SJCRH30 (cell line): ENCODE measurements at regions not wholly inside any gene's neighbourhood (a gene's known extent, or its start where the extent isn't known, plus 50 kb on each side); places are given as distances from the start of the nearest gene placed in this dataset.
"Not testable (repeated sequence)": the region's sequence is repeated elsewhere in the genome, so short reads cannot be mapped to it uniquely, and the experiment has no call there.

Experiments
- DNase-seq, 2 experiments: peaks; one replicate each; pipeline ENCODE4 v3.0.0-alpha.2; 2015 to 2020
- H3K27ac ChIP-seq: fragments of 250-450 bp; sonication (Bioruptor Pico); 2 replicates; pipeline ENCODE4 v1.5.1; 2020; ENCODE audit warnings: mild to moderate bottlenecking, moderate library complexity
- H3K27me3 ChIP-seq: fragments of 250-450 bp; sonication (Bioruptor Pico); 2 replicates; pipeline ENCODE4 v1.5.1; 2020; ENCODE audit warnings: mild to moderate bottlenecking, moderate library complexity
- H3K36me3 ChIP-seq: fragments of 250-450 bp; sonication (Bioruptor Pico); 2 replicates; pipeline ENCODE4 v1.5.1; 2020; ENCODE audit warnings: mild to moderate bottlenecking, moderate library complexity
- H3K4me1 ChIP-seq: fragments of 250-450 bp; sonication (Bioruptor Pico); 2 replicates; pipeline ENCODE4 v1.5.1; 2020; ENCODE audit warnings: mild to moderate bottlenecking, moderate library complexity
- H3K4me3 ChIP-seq: fragments of 250-450 bp; sonication (Bioruptor Pico); 2 replicates; pipeline ENCODE4 v1.5.1; 2020; ENCODE audit warnings: mild to moderate bottlenecking, moderate library complexity
- H3K9me3 ChIP-seq: fragments of 250-450 bp; sonication (Bioruptor Pico); replicated peaks from 2 replicates; pipeline ENCODE4 v1.5.1; 2020; ENCODE audit warnings: mild to moderate bottlenecking, moderate library complexity

DNA sequence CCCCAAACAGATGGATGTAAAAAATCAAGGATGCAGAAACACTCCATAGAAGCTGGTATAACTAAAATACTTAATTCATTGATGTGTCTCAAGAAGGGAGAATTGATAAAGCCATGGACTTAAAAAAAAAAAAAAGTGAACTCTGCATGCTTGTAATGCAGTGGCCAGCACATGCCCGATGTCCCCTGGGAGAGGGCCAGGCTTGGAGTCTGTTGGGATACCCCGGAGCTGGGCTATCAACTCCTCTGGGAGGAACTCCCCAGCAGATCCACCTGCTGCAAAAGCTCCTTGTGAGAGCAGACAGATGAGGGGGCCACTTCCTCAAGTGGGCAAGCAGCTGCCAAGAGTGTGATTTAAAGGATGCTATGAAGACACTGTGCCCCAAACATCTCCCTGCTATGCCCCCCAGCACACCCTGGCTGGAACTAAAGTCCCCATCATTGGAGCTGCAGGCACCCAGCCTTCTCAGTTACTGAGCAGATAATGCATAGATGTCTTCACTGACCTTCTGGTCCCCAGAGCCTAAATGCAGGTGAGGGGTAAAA, 311.5 kb upstream of the ID2 start:
- no peak overlapping the region for H3K4me3 ChIP-seq
- H3K27ac ChIP-seq, result no peak overlapping the region
- H3K36me3 ChIP-seq, result no peaks in the 10 kb centered on the region
- no peaks in the 10 kb centered on the region for H3K4me1 ChIP-seq
- no peaks in the 10 kb centered on the region for H3K27me3 ChIP-seq
- no peak for DNase-seq
- H3K9me3 ChIP-seq, result no peaks in the 10 kb centered on the region

DNA sequence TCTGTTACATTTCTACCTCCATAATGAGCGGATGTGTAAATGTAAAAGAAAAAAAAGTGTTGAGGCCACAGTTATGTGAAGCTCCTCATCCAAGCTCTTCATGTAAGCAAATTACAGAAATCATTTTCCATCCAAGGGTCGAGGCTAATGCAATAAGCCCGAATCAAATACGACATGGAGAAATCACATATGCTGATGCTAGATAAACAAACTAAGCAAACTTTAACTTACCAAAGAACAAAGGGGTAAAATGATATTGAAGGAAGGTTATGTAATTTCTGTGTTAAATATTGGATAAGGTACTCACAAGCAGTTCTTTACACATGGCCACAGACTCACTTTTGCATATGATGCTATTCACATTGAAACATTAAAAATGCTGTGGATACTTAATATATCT, 310.2 kb upstream of the ID2 start:
- no peaks in the 10 kb centered on the region for H3K9me3 ChIP-seq
- H3K4me3 ChIP-seq, result no peak overlapping the region
- no peaks in the 10 kb centered on the region for H3K4me1 ChIP-seq
- DNase-seq, result no peak
- no peaks in the 10 kb centered on the region for H3K36me3 ChIP-seq
- H3K27ac ChIP-seq, result no peak overlapping the region
- H3K27me3 ChIP-seq, result no peaks in the 10 kb centered on the region

- no peak for DNase-seq
- Histone ChIP-seq H3K36me3 (no peaks in the 10 kb centered on the region), H3K9me3 (no peaks in the 10 kb centered on the region), H3K4me1 (no peaks in the 10 kb centered on the region), H3K27me3 (no peaks in the 10 kb centered on the region), H3K27ac (no peak overlapping the region), H3K4me3 (no peak overlapping the region)
Measured at GRCh38 chr2:8374782-8375181, 307.1 kb upstream of the ID2 start.

DNA sequence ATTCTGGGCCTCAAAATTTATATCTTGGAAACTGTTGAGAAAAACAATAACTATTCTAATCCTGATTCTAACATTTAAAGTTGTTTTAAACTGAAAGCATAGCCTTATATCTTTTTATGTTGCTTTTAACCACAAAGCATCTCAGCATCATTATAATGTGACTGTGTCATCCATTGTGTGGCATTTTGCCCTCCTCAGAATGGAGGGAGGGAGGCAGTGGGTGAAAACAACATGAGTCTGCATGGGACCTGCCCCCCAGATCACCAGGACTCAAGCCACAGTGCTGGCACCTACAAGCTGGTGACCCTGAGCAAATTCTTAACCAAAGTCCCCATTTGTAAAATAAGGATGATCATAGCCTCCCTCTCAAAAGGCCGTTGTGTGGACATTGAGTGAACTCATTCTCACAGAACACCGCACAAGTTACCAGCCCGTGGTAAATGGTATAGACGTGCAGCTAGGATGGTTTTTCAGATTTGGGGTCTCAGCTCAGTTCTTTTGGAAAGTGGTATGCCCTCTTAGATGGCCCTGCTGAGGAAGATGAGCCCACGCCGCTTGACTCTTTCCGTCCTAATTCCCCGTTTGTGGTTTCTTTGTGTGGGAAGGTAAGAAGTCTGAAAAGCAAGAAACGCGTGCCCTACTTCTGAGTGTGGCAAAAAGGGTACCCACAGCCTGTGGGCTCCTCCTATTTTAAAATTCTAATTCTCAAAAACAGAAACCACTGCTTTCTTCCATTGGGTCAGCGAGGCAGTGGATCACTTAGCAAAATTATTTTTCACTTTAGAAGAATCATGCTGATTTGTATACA, 305.0 kb upstream of the ID2 start:
- Histone ChIP-seq H3K4me3 (no peak overlapping the region), H3K4me1 (no peaks in the 10 kb centered on the region), H3K27ac (no peak overlapping the region), H3K27me3 (no peaks in the 10 kb centered on the region), H3K9me3 (no peaks in the 10 kb centered on the region), H3K36me3 (no peaks in the 10 kb centered on the region)
- DNase-seq, result no peak

DNA sequence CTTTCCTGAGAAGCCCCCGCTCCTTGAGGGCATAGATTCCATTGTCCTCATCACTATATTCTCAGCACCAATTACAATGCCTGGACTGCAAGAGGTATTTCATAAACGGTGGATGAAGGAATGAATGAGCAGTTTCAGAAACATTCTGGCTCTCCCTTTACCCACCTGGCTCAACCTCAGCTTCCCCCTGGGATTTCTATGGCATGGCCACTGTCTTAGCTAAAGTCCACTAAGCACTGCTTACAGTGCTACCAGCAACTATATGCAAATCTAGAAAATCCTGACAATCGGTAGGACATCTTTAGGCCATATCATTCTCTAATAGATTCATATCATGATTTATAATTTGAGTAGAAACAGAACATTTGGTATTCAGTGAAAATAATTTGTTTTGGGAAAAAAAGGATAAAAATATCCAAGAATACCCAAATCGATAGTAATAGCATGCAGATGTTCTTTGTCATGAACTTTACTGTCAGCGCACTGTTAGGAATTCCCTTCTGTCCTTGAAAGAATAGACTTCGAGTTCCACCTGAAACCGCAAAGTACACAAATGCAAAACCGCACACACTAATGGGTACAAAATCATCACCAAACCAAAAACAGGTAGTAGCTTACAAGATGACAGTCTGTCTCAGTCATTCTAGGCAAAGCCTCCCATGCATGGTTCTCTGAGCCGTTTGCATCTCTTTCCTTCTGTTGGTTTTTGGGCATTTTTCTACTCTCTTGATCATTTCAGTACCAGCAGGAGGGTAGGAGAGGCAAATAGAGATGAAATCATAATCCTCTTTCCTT, 303.6 kb upstream of the ID2 start:
- Histone ChIP-seq H3K4me1 (no peaks in the 10 kb centered on the region), H3K9me3 (no peaks in the 10 kb centered on the region), H3K4me3 (no peak overlapping the region), H3K27me3 (no peaks in the 10 kb centered on the region), H3K27ac (no peak overlapping the region), H3K36me3 (no peaks in the 10 kb centered on the region)
- DNase-seq, result no peak

DNA sequence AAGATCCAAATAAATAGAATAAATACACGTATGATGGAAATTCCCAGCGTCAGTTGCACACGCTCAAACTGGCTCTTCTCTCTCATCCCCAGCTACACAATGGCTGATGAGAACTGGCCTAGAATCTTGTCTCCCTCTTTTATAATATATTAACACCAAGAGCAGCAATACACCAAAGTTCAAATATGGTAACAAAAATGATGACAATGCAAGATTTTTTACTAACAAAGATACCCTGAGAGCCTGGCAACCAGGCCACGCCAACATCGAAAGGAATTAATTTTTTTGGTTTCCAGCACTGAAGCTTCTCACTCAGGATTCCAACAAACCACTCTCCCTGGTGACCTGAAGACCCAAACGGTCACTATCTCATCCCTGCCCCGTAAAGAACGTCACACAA, 302.7 kb upstream of the ID2 start:
- no peak for DNase-seq
- H3K4me3 ChIP-seq, result no peak overlapping the region
- H3K27me3 ChIP-seq, result no peaks in the 10 kb centered on the region
- no peak overlapping the region for H3K27ac ChIP-seq
- H3K9me3 ChIP-seq, result no peaks in the 10 kb centered on the region
- H3K4me1 ChIP-seq, result no peaks in the 10 kb centered on the region; the same call in 1 of the 2 replicates
- no peaks in the 10 kb centered on the region for H3K36me3 ChIP-seq

- Histone ChIP-seq H3K36me3 (no peaks in the 10 kb centered on the region), H3K4me3 (no peak overlapping the region), H3K4me1 (no peaks in the 10 kb centered on the region; the same call in 1 of the 2 replicates), H3K27me3 (no peaks in the 10 kb centered on the region), H3K9me3 (no peaks in the 10 kb centered on the region), H3K27ac (no peak overlapping the region)
- no peak for DNase-seq
Measured at GRCh38 chr2:8379549-8379948, 302.3 kb upstream of the ID2 start.

GRCh38 chr2:8380026-8380425, 301.8 kb upstream of the ID2 start:
- Histone ChIP-seq H3K36me3 (no peaks in the 10 kb centered on the region), H3K27me3 (no peaks in the 10 kb centered on the region), H3K27ac (no peak overlapping the region), H3K4me3 (no peak overlapping the region), H3K9me3 (no peaks in the 10 kb centered on the region), H3K4me1 (no peaks in the 10 kb centered on the region; the same call in 1 of the 2 replicates)
- no peak for DNase-seq

GRCh38 chr2:8380566-8380965, 301.3 kb upstream of the ID2 start:
- no peaks in the 10 kb centered on the region for H3K9me3 ChIP-seq
- peak in 1 of 2 experiments; percentile 12 for DNase-seq
- no peaks in the 10 kb centered on the region; the same call in 1 of the 2 replicates for H3K4me1 ChIP-seq
- H3K27ac ChIP-seq, result no peak overlapping the region
- no peaks in the 10 kb centered on the region for H3K27me3 ChIP-seq
- no peak overlapping the region for H3K4me3 ChIP-seq
- no peaks in the 10 kb centered on the region for H3K36me3 ChIP-seq

DNA sequence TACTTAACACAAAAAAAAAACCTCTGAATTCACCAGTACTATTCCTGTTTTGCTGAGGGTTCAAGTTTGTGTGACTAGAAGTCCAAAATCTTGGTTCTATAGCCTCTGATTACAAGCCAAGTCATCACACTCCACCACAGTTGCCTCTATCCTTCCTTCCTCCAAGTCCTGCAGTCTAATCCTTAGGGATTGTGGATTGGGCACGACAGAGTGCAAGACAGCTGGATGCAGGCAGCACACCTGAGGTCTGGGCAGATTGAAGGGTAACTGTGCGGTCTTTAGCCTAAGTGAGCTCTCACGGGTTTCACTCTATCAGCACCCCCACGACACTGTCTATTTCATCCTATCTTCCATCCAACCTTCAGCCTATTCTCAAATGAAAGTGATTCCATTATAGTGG, 299.4 kb upstream of the ID2 start:
- Histone ChIP-seq H3K27ac (no peak overlapping the region), H3K4me1 (no peaks in the 10 kb centered on the region; the same call in 1 of the 2 replicates), H3K4me3 (no peak overlapping the region), H3K36me3 (no peaks in the 10 kb centered on the region), H3K27me3 (no peaks in the 10 kb centered on the region), H3K9me3 (no peaks in the 10 kb centered on the region)
- no peak for DNase-seq

DNA sequence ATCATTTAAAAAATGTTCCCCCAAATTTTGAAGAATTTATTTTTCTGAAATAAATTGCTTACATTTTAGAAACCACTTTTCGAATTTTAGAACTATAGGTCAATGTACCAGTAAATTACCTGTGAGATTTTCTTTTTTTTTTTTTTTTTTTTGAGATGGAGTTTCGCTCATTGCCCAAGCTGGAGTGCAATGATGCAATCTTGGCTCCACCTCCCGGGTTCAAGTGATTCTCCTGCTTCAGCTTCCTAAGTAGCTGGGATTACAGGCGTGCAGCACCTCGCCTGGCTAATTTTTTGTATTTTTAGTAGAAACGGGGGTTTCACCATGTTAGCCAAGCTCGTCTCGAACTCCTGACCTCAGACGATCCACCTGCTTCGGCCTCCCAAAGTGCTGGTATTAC, 295.1 kb upstream of the ID2 start:
- H3K9me3 ChIP-seq, H3K4me3 ChIP-seq, H3K4me1 ChIP-seq, H3K27me3 ChIP-seq, DNase-seq, H3K27ac ChIP-seq, H3K36me3 ChIP-seq: not testable (repeated sequence)

DNA sequence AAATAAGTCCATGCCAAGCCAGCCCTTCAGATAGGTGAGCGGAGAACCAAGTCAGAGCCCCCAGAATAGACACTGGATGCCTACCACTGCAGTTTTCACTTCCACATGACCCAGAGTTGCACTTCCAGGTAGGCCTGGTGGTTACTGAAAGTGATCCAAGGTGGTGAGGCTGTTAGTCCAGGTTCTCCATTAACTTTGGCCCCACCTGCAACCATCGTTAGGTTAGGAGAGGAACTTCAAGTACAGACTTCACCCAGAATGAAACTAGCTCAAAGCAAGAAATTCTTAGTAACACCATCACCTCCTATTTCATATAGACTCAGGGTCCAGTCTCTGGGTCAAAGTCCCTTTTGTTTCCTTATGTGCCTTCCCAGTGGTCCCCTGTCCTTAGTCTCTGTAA, 293.1 kb upstream of the ID2 start:
- no peak overlapping the region for H3K27ac ChIP-seq
- DNase-seq, result no peak
- no peaks in the 10 kb centered on the region for H3K27me3 ChIP-seq
- H3K9me3 ChIP-seq, result no peaks in the 10 kb centered on the region
- no peaks in the 10 kb centered on the region; the same call in 1 of the 2 replicates for H3K4me1 ChIP-seq
- no peak overlapping the region for H3K4me3 ChIP-seq
- no peaks in the 10 kb centered on the region for H3K36me3 ChIP-seq

- H3K4me3 ChIP-seq, result no peak overlapping the region
- no peaks in the 10 kb centered on the region for H3K9me3 ChIP-seq
- no peak for DNase-seq
- no peaks in the 10 kb centered on the region for H3K4me1 ChIP-seq
- no peaks in the 10 kb centered on the region for H3K27me3 ChIP-seq
- no peak overlapping the region for H3K27ac ChIP-seq
- no peaks in the 10 kb centered on the region for H3K36me3 ChIP-seq
Measured at GRCh38 chr2:8389431-8390108, 292.3 kb upstream of the ID2 start.

- Histone ChIP-seq H3K36me3 (no peaks in the 10 kb centered on the region), H3K4me1 (no peaks in the 10 kb centered on the region), H3K4me3 (no peak overlapping the region), H3K9me3 (no peaks in the 10 kb centered on the region), H3K27ac (no peak overlapping the region), H3K27me3 (no peaks in the 10 kb centered on the region)
- no peak for DNase-seq
Measured at GRCh38 chr2:8391126-8391525, 290.7 kb upstream of the ID2 start.

DNA sequence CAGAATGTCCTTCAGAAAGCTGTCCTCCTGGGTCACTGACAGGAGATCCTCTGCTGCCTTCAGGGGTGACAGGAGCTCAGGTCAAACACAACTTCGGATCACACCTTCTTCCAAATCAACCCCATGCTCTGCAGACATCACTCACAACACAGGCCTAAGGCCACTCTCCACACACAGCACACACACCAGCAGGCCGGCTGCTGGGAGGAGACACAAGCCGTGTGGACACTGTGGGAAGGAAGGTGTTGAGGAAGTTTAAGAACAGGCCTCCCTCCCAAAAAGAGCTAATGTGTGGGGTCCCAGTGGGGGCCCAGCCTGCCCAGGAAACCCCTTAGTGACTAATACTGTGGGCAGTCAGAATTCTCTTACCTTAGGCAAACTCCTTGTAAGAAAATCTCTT, 290.3 kb upstream of the ID2 start:
- Histone ChIP-seq H3K27ac (no peak overlapping the region), H3K9me3 (no peaks in the 10 kb centered on the region), H3K4me3 (no peak overlapping the region), H3K27me3 (no peaks in the 10 kb centered on the region), H3K36me3 (no peaks in the 10 kb centered on the region), H3K4me1 (no peaks in the 10 kb centered on the region)
- DNase-seq, result no peak
